ENCODE measurements at regions not wholly inside any gene's neighbourhood (a gene's known extent, or its start where the extent isn't known, plus 50 kb on each side); places are given as distances from the start of the nearest gene placed in this dataset.
"Not testable (repeated sequence)": the region's sequence is repeated elsewhere in the genome, so short reads cannot be mapped to it uniquely, and the experiment has no call there.

DNA sequence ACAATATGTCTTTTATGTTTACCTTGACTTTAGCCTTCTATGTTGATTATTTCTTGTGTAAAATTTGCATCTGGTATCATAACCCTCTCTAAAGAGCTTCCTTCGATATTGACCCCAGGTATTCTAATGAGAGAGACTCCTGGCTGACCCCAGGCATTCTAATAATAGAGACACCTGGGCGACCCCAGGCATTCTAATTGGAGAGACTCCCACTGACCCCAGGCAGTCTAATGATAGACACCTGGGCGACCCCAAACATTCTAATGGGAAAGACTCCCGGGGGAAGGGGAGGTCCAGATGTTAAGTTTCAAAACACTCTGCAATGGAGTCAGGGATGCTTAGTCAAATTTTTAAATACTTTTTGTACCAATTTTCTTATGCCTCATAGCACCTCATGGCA lies 726.4 kb downstream of the COL12A1 start:
- Histone ChIP-seq H3K9ac (ENCODE audit: low read length) (no peak overlapping the region), H3K27ac (ENCODE audit: low read depth, low read length) (no peak overlapping the region), H3K27me3 (ENCODE audit: insufficient read depth, low read length) (no peaks in the 10 kb centered on the region), H3K4me2 (ENCODE audit: low read length) (no peak overlapping the region), H3K36me3 (ENCODE audit: insufficient read depth, low read length) (no peaks in the 10 kb centered on the region), H3K4me3 (ENCODE audit: insufficient read depth, low read depth, low read length) (no peak overlapping the region), H2AFZ (ENCODE audit: low read depth, low read length) (no peak overlapping the region), H4K20me1 (ENCODE audit: insufficient read depth, low read length) (no peaks in the 10 kb centered on the region), H3K4me1 (ENCODE audit: insufficient read depth, low read length) (no peaks in the 10 kb centered on the region), H3K9me3 (ENCODE audit: insufficient read depth, low read depth, low read length) (no peaks in the 10 kb centered on the region), H3K79me2 (ENCODE audit: insufficient read depth, low read length) (no peaks in the 10 kb centered on the region)
- FAIRE-seq, result no peak
- Mint-ChIP-seq H3K27ac (ENCODE audit: unreplicated experiment) (no peak overlapping the region), H3K4me3 (ENCODE audit: unreplicated experiment) (no peak overlapping the region), H3K36me3 (ENCODE audit: low read depth, unreplicated experiment) (no peaks in the 10 kb centered on the region), H3K9me3 (ENCODE audit: unreplicated experiment) (no peaks in the 10 kb centered on the region), H3K4me1 (ENCODE audit: low read depth, unreplicated experiment) (peaks cover 4% of the 10 kb centered on the region), H3K27me3 (ENCODE audit: low read depth, unreplicated experiment) (no peaks in the 10 kb centered on the region)
- DNase-seq (ENCODE audit: low read depth), result no peak
- TF ChIP-seq, protein P1, sequence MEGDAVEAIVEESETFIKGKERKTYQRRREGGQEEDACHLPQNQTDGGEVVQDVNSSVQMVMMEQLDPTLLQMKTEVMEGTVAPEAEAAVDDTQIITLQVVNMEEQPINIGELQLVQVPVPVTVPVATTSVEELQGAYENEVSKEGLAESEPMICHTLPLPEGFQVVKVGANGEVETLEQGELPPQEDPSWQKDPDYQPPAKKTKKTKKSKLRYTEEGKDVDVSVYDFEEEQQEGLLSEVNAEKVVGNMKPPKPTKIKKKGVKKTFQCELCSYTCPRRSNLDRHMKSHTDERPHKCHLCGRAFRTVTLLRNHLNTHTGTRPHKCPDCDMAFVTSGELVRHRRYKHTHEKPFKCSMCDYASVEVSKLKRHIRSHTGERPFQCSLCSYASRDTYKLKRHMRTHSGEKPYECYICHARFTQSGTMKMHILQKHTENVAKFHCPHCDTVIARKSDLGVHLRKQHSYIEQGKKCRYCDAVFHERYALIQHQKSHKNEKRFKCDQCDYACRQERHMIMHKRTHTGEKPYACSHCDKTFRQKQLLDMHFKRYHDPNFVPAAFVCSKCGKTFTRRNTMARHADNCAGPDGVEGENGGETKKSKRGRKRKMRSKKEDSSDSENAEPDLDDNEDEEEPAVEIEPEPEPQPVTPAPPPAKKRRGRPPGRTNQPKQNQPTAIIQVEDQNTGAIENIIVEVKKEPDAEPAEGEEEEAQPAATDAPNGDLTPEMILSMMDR (IDR thresholded peaks at IDR 0.05; ENCODE audit: insufficient read depth, low read depth, low read length), result no peak
- no peak for TF ChIP-seq EZH2 (IDR thresholded peaks at IDR 0.05; ENCODE audit: insufficient read depth, low read length)

DNA sequence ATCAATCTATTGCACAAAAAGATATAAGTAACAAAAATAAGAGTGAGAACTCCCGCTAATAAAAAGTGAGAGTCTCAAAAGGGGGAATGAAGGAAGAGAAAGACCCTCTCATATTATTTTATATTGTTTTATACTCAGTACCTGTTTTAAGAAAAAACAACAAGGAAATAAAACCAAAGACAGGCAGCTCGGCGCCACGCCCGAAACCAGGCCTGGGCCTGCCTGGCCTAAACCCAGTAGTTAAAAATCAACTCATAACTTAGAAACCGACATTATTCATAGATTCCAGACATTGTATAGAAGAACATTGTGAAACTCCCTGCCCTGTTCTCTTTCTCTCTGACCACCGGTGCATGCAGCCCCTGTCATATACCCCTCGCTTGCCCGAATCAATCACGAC lies 731.8 kb downstream of the COL12A1 start:
- not testable (repeated sequence) for H3K4me3 ChIP-seq (ENCODE audit: insufficient read depth, low read depth, low read length); FAIRE-seq; H3K36me3 Mint-ChIP-seq (ENCODE audit: low read depth, unreplicated experiment); H2AFZ ChIP-seq (ENCODE audit: low read depth, low read length); H3K9me3 Mint-ChIP-seq (ENCODE audit: unreplicated experiment); H3K4me1 Mint-ChIP-seq (ENCODE audit: low read depth, unreplicated experiment); H3K27ac Mint-ChIP-seq (ENCODE audit: unreplicated experiment); H3K9me3 ChIP-seq (ENCODE audit: insufficient read depth, low read depth, low read length); H3K9ac ChIP-seq (ENCODE audit: low read length); DNase-seq (ENCODE audit: low read depth); H3K79me2 ChIP-seq (ENCODE audit: insufficient read depth, low read length); H3K27me3 Mint-ChIP-seq (ENCODE audit: low read depth, unreplicated experiment); H3K4me1 ChIP-seq (ENCODE audit: insufficient read depth, low read length); H3K4me3 Mint-ChIP-seq (ENCODE audit: unreplicated experiment); H3K27me3 ChIP-seq (ENCODE audit: insufficient read depth, low read length); H3K4me2 ChIP-seq (ENCODE audit: low read length); H3K36me3 ChIP-seq (ENCODE audit: insufficient read depth, low read length); H4K20me1 ChIP-seq (ENCODE audit: insufficient read depth, low read length); H3K27ac ChIP-seq (ENCODE audit: low read depth, low read length)

GRCh38 chr6:74468552-74468951 lies 737.3 kb downstream of the COL12A1 start:
- FAIRE-seq; H4K20me1 ChIP-seq (ENCODE audit: insufficient read depth, low read length); H3K27ac Mint-ChIP-seq (ENCODE audit: unreplicated experiment): not testable (repeated sequence)

More at GRCh38 chr6:74468552-74468951, 737.3 kb downstream of the COL12A1 start:
- H3K9me3 ChIP-seq (ENCODE audit: insufficient read depth, low read depth, low read length); H3K27me3 ChIP-seq (ENCODE audit: insufficient read depth, low read length); H3K9me3 Mint-ChIP-seq (ENCODE audit: unreplicated experiment); H3K4me2 ChIP-seq (ENCODE audit: low read length); H2AFZ ChIP-seq (ENCODE audit: low read depth, low read length); H3K4me3 ChIP-seq (ENCODE audit: insufficient read depth, low read depth, low read length); H3K9ac ChIP-seq (ENCODE audit: low read length); H3K27ac ChIP-seq (ENCODE audit: low read depth, low read length); H3K4me3 Mint-ChIP-seq (ENCODE audit: unreplicated experiment); DNase-seq (ENCODE audit: low read depth); H3K27me3 Mint-ChIP-seq (ENCODE audit: low read depth, unreplicated experiment); H3K4me1 ChIP-seq (ENCODE audit: insufficient read depth, low read length); H3K79me2 ChIP-seq (ENCODE audit: insufficient read depth, low read length); H3K4me1 Mint-ChIP-seq (ENCODE audit: low read depth, unreplicated experiment); H3K36me3 Mint-ChIP-seq (ENCODE audit: low read depth, unreplicated experiment); H3K36me3 ChIP-seq (ENCODE audit: insufficient read depth, low read length): not testable (repeated sequence)

All from astrocyte (in vitro differentiated cells and primary cell).